DMS53 treated with DMSO at 0.1 percent for 48 hours (cell line): ENCODE measurements at regions not wholly inside any gene's neighbourhood (a gene's known extent, or its start where the extent isn't known, plus 50 kb on each side); places are given as distances from the start of the nearest gene placed in this dataset.
"Not testable (repeated sequence)": the region's sequence is repeated elsewhere in the genome, so short reads cannot be mapped to it uniquely, and the experiment has no call there.

Experiments
- DNase-seq: peaks from one replicate; lab custom pipeline; 2025; ENCODE audit not compliant: unreplicated experiment; lab: John Stamatoyannopoulos, UW

- DNase-seq = no peak
Measured at GRCh38 chrX:42017971-42018370, 94.6 kb upstream of the CASK start.

- no peak for DNase-seq
Measured at GRCh38 chrX:42000836-42001235, 77.5 kb upstream of the CASK start.

GRCh38 chrX:41984628-41985027 lies 61.3 kb upstream of the CASK start:
- DNase-seq = no peak

- DNase-seq = no peak
Measured at GRCh38 chrX:41982953-41983352, 59.6 kb upstream of the CASK start.

- no peak for DNase-seq
Measured at GRCh38 chrX:41981481-41982013, 58.2 kb upstream of the CASK start.

GRCh38 chrX:41974677-41975076 lies 51.3 kb upstream of the CASK start:
- DNase-seq = not testable (repeated sequence)

- no peak for DNase-seq
Measured at GRCh38 chrX:41973208-41973607, 49.9 kb upstream of the CASK start.
